Colonic mucosa (tissue), 4 donors: ENCODE measurements at regions not wholly inside any gene's neighbourhood (a gene's known extent, or its start where the extent isn't known, plus 50 kb on each side); places are given as distances from the start of the nearest gene placed in this dataset.

Experiments used
- DNase-seq: peaks from one replicate; pipeline ENCODE4 v3.0.0-alpha.2; 2020
- H3K27ac ChIP-seq: fragments of 200-600 bp; one replicate; pipeline ENCODE4 v1.8.0; 2021
- H3K27me3 ChIP-seq: fragments of 200-600 bp; one replicate; pipeline ENCODE4 v1.8.0; 2021
- H3K36me3 ChIP-seq: fragments of 200-600 bp; one replicate; pipeline ENCODE4 v1.8.0; 2021
- H3K4me1 ChIP-seq: fragments of 200-600 bp; one replicate; pipeline ENCODE4 v1.8.0; 2021; ENCODE audit warnings: mild to moderate bottlenecking
- H3K4me3 ChIP-seq: fragments of 200-600 bp; one replicate; pipeline ENCODE4 v1.8.0; 2021
- H3K9ac ChIP-seq, 2 donors: one replicate each; pipeline ENCODE4 v1.7.0; 2013; ENCODE audit warnings: control low read depth in 2 of 2, low read depth in 2 of 2, low read length in 2 of 2
- H3K9me3 ChIP-seq: fragments of 200-600 bp; one replicate; pipeline ENCODE4 v1.8.0; 2021
- CTCF ChIP-seq: fragments of 200-600 bp; IDR thresholded peaks from one replicate; pipeline ENCODE4 v1.8.0; 2022; ENCODE audit warnings: antibody characterized with exemption, mild to moderate bottlenecking
- intact Hi-C: fragments of 100-400 bp; cut with DNase I; formaldehyde crosslinking; loops from one replicate; pipeline ENCODE4 v1.14.1; 2022
- donor health status: healthy.
- donor health status: DM: no; HTN: no; CAD: no.
- donor health status: DM: no; HTN: no; CAD: no.

- Histone ChIP-seq H3K27ac (no peak overlapping the region), H3K9me3 (no peaks in the 10 kb centered on the region), H3K27me3 (no peaks in the 10 kb centered on the region), H3K4me1 (no peaks in the 10 kb centered on the region), H3K36me3 (no peaks in the 10 kb centered on the region), H3K4me3 (no peak overlapping the region), H3K9ac (no peak overlapping the region)
- DNase-seq: no peak
- intact Hi-C loops: no loop called here
- TF ChIP-seq CTCF: no peak
Observed at GRCh38 chr16:65889533-65889966, 476.9 kb upstream of the CDH5 start.

GRCh38 chr16:65888201-65888600 is 478.3 kb upstream of the CDH5 start:
- no peak for TF ChIP-seq CTCF
- H3K27me3 ChIP-seq: no peaks in the 10 kb centered on the region
- no peak for DNase-seq

GRCh38 chr16:65884018-65884417 is 482.5 kb upstream of the CDH5 start:
- Histone ChIP-seq H3K36me3 (no peaks in the 10 kb centered on the region), H3K9me3 (no peaks in the 10 kb centered on the region), H3K27ac (no peak overlapping the region), H3K4me1 (no peaks in the 10 kb centered on the region), H3K27me3 (no peaks in the 10 kb centered on the region), H3K9ac (no peak overlapping the region), H3K4me3 (no peak overlapping the region)
- no peak for TF ChIP-seq CTCF
- DNase-seq: no peak
- intact Hi-C loops: no loop called here

More at GRCh38 chr16:65888201-65888600, 478.3 kb upstream of the CDH5 start:
- Histone ChIP-seq H3K9ac (no peak overlapping the region), H3K9me3 (no peaks in the 10 kb centered on the region), H3K27ac (no peak overlapping the region), H3K4me3 (no peak overlapping the region), H3K4me1 (no peaks in the 10 kb centered on the region), H3K36me3 (no peaks in the 10 kb centered on the region)
- intact Hi-C loops: no loop called here

GRCh38 chr16:65878347-65878746 is 488.1 kb upstream of the CDH5 start:
- Histone ChIP-seq H3K9me3 (no peaks in the 10 kb centered on the region), H3K4me1 (no peaks in the 10 kb centered on the region), H3K27ac (no peak overlapping the region), H3K4me3 (no peak overlapping the region), H3K27me3 (no peaks in the 10 kb centered on the region), H3K36me3 (no peaks in the 10 kb centered on the region), H3K9ac (no peak overlapping the region)
- DNase-seq: no peak
- no peak for TF ChIP-seq CTCF
- intact Hi-C loops: no loop called here

GRCh38 chr16:65876624-65877023 is 489.9 kb upstream of the CDH5 start:
- intact Hi-C loops: no loop called here
- Histone ChIP-seq H3K36me3 (no peaks in the 10 kb centered on the region), H3K9me3 (no peaks in the 10 kb centered on the region), H3K27ac (no peak overlapping the region), H3K4me3 (no peak overlapping the region), H3K9ac (no peak overlapping the region), H3K27me3 (no peaks in the 10 kb centered on the region), H3K4me1 (no peaks in the 10 kb centered on the region)
- DNase-seq: no peak
- TF ChIP-seq CTCF: no peak

GRCh38 chr16:65876056-65876408 is 490.5 kb upstream of the CDH5 start:
- Histone ChIP-seq H3K9ac (no peak overlapping the region), H3K9me3 (no peaks in the 10 kb centered on the region), H3K27me3 (no peaks in the 10 kb centered on the region), H3K36me3 (no peaks in the 10 kb centered on the region), H3K27ac (no peak overlapping the region), H3K4me3 (no peak overlapping the region), H3K4me1 (no peaks in the 10 kb centered on the region)
- no peak for DNase-seq
- intact Hi-C loops: no loop called here
- TF ChIP-seq CTCF: no peak
